CD4-positive, alpha-beta T cell treated with Interleukin-4 for 1 hour (primary cell): ENCODE measurements at regions not wholly inside any gene's neighbourhood (a gene's known extent, or its start where the extent isn't known, plus 50 kb on each side); places are given as distances from the start of the nearest gene placed in this dataset.

ENCODE experiments used
- DNase-seq, 2 donors: peaks; one replicate each; pipeline ENCODE4 v3.0.0-alpha.2; 2020 to 2022

- no peak for DNase-seq
Measured at GRCh38 chr22:22397292-22397870, 111.2 kb downstream of the ZNF280B start.

GRCh38 chr22:22397875-22398524 is 110.5 kb downstream of the ZNF280B start:
- no peak for DNase-seq

- DNase-seq = no peak
Measured at GRCh38 chr22:22398530-22399327, 109.8 kb downstream of the ZNF280B start.

- no peak for DNase-seq
Measured at GRCh38 chr22:22400099-22400498, 108.4 kb downstream of the ZNF280B start.

- DNase-seq = no peak
Measured at GRCh38 chr22:22400964-22401363, 107.6 kb downstream of the ZNF280B start.

GRCh38 chr22:22401381-22401780 is 107.2 kb downstream of the ZNF280B start:
- no peak for DNase-seq

GRCh38 chr22:22403306-22403705 is 105.2 kb downstream of the ZNF280B start:
- DNase-seq = no peak

GRCh38 chr22:22403771-22404170 is 104.8 kb downstream of the ZNF280B start:
- no peak for DNase-seq

GRCh38 chr22:22404598-22405284 is 103.8 kb downstream of the ZNF280B start:
- DNase-seq = peak in 1 of 2 donors; percentile 52

GRCh38 chr22:22406445-22407027 is 102.0 kb downstream of the ZNF280B start:
- no peak for DNase-seq

- no peak for DNase-seq
Measured at GRCh38 chr22:22407061-22407460, 101.5 kb downstream of the ZNF280B start.

- no peak for DNase-seq
Measured at GRCh38 chr22:22408269-22408668, 100.3 kb downstream of the ZNF280B start.

GRCh38 chr22:22408731-22409696 is 99.5 kb downstream of the ZNF280B start:
- DNase-seq = peak in 1 of 2 donors; percentile 37

- DNase-seq = peak; percentile 13 to 66
Measured at GRCh38 chr22:22410121-22410520, 98.4 kb downstream of the ZNF280B start.

GRCh38 chr22:22410677-22411076 is 97.9 kb downstream of the ZNF280B start:
- no peak for DNase-seq

GRCh38 chr22:22414266-22414665 is 94.3 kb downstream of the ZNF280B start:
- no peak for DNase-seq

- no peak for DNase-seq
Measured at GRCh38 chr22:22417495-22418162, 90.9 kb downstream of the ZNF280B start.

- no peak for DNase-seq
Measured at GRCh38 chr22:22418163-22418549, 90.4 kb downstream of the ZNF280B start.

- DNase-seq = no peak
Measured at GRCh38 chr22:22418957-22419356, 89.6 kb downstream of the ZNF280B start.

GRCh38 chr22:22420580-22420979 is 88.0 kb downstream of the ZNF280B start:
- no peak for DNase-seq

- DNase-seq = no peak
Measured at GRCh38 chr22:22421392-22421791, 87.2 kb downstream of the ZNF280B start.
